GM18951 (cell line): ENCODE measurements at regions not wholly inside any gene's neighbourhood (a gene's known extent, or its start where the extent isn't known, plus 50 kb on each side); places are given as distances from the start of the nearest gene placed in this dataset.

ENCODE experiments used
- POLR2A ChIP-seq: IDR thresholded peaks from 4 replicates; pipeline ENCODE4 v1.6.1; 2011; ENCODE audit warnings: mild to moderate bottlenecking; ENCODE audit not compliant: insufficient read length, insufficient read depth; ENCODE audit errors: extremely low read depth
- in situ Hi-C: fragments of 300-500 bp; cut with MboI; formaldehyde crosslinking; loops from one replicate; pipeline ENCODE4 v1.12.0; 2022; ENCODE audit warnings: low sequenced_read_pairs, mixed read lengths, inconsistent platforms; ENCODE audit not compliant: unreplicated experiment

DNA sequence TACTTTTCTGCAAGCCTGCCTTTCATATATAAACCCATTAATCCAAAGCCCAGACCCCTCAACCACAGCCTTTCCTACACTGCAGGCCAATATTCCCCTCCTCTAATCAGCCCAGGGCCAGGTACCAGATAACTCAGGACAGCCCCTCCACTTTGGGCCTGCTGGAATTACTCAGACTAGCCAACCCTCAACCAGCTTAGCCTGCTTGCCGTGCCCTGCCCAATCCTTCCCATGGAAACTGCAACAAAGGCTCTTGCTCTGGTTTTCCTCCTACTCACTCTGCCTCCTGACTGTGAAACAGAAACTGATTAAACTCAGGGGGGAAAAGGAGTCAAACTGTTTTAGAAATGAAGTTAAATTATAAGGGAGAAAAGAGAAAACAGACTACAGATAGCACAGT lies 248.1 kb downstream of the KLF13 start:
- TF ChIP-seq POLR2A = no peak
- in situ Hi-C loops = no loop called here

DNA sequence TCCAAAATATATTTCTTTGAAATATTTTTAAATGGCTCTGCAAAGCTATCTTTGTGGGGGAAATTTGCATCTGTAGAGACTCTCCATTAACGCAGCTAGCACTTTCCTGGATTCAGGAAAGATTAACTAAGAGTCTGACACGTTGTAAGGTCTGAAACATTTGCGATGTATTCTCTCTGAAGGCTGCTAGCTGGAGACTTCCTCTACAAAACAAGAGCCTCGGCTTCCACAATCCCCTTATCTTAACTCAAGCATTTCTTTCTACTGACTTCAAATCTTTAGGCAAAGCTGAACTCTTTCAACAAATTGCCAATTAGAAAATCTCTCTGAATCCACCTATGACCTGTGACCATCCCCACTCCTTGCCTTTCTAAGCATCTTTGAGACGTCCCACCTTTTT lies 250.5 kb downstream of the KLF13 start:
- no peak for TF ChIP-seq POLR2A
- in situ Hi-C loops = no loop called here

DNA sequence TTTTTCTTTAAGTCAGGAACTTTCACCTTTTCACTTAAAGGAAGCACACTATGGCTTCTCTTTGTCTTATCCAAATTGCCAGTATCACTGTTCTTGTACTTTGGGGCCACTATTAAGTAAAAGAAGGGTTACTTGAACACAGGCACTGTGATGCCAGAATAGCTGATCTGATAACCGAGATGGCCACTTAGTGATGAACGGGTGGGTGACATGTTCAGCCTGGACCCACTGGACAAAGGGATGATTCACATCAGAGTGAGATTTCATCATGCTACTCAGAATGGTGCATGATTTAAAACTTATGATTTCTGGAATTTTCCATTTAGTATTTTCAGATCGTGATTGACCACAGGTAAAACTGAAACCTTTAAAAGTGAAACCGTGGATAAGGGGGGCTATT lies 252.6 kb downstream of the KLF13 start:
- no peak for TF ChIP-seq POLR2A
- in situ Hi-C loops = no loop called here

GRCh38 chr15:31579976-31580375 lies 253.3 kb downstream of the KLF13 start:
- in situ Hi-C loops = no loop called here
- no peak for TF ChIP-seq POLR2A

DNA sequence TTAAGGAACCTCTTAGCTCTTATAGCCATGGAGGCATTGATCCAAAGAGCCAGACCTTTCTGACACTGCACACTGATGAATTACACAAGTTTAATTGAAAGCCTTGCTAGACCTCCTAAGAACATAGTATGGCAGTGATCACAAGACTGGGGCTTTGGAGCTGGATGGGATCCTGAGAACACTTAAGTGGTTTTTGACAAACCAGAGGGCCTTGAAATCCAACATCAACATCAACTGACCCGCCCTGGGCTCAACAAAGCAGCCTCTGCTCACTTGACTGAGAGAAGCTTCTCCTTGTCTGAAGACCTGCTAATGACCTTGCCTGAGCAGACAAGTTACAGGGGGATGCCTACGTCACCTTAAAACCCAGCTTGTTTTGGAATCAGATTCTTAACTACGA lies 257.6 kb downstream of the KLF13 start:
- no peak for TF ChIP-seq POLR2A
- in situ Hi-C loops = no loop called here

DNA sequence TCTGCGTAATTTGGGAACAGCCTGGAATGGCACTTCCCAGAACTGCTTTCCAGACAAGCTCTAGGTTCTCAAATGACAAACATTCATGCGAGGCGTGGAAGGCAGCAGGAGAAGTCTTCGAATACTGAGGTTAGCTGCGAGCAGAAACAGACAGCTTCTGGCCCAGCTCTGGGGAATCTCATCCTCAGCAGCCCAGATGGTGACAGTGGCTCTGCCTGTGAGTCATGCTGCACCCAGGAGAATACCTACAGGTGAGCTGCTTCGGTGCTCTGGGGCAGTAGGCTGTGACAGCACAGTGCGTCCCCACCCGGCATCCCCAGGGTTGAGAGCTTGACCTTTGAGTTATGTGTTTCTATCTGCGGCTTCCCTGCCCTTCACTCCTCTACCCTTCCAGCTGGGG lies 258.6 kb downstream of the KLF13 start:
- in situ Hi-C loops = no loop called here
- no peak for TF ChIP-seq POLR2A

GRCh38 chr15:31586841-31587240 lies 260.2 kb downstream of the KLF13 start:
- TF ChIP-seq POLR2A = no peak
- in situ Hi-C loops = no loop called here

DNA sequence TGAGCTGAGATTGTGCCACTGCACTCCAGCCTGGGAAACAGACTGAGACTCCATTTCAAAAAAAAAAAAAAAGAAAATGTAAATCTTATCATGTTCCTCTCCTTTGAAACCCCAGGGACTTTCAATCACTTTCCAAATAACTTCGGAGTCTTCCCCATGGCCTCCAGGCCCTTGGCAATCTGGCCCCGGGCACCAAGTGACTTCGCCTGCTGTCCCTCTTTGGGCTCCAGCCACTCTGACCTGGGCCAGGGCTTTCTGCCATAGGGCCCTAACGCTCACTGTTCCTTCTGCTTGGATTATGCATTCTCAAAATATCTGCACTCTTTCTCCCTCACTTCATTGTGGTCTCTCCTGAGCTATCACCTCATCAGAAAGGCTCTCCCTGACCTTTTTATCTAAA lies 260.9 kb downstream of the KLF13 start:
- TF ChIP-seq POLR2A = no peak
- in situ Hi-C loops = no loop called here

- in situ Hi-C loops = no loop called here
- no peak for TF ChIP-seq POLR2A
Measured at GRCh38 chr15:31590609-31591008, 264.0 kb downstream of the KLF13 start.

DNA sequence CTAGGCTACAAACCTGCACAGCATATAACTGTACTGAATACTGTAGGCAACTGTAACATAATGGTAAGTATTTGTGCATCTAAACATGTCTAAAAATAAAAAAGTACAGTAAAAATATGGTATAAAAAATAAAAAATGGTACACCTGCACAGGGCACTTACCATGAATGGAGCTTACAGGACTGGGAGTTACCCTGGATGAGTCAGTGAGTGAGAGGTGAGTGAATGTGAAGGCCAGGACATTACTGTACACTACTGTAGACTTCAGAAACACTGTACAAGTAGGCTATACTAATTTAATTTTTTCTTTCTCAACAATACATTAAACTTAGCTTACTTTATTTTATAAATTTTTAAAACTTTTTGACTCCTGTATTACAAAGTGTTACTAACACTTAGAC lies 265.3 kb downstream of the KLF13 start:
- in situ Hi-C loops = no loop called here
- no peak for TF ChIP-seq POLR2A

DNA sequence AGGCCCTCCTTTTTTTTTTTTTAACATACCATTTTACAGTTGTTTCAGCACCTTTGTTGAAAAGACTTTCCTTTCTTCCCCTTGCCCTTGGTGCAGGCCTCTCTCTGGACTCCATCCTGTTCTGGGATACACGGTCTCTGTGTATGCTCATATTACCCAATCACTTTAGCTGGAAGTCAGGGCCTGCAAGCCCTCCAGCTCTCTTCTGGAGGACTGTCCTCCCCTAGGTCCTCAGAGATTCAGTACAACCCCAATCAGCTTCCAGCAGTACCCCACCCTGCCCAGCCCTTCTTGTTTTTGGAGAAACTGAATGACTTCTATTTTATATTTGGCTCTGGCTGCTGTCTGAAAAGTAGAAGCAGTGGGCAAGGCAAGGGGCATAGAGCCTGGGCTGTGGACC lies 270.8 kb downstream of the KLF13 start:
- TF ChIP-seq POLR2A = no peak
- in situ Hi-C loops = no loop called here

GRCh38 chr15:31598620-31599019 lies 272.0 kb downstream of the KLF13 start:
- in situ Hi-C loops = no loop called here
- no peak for TF ChIP-seq POLR2A

DNA sequence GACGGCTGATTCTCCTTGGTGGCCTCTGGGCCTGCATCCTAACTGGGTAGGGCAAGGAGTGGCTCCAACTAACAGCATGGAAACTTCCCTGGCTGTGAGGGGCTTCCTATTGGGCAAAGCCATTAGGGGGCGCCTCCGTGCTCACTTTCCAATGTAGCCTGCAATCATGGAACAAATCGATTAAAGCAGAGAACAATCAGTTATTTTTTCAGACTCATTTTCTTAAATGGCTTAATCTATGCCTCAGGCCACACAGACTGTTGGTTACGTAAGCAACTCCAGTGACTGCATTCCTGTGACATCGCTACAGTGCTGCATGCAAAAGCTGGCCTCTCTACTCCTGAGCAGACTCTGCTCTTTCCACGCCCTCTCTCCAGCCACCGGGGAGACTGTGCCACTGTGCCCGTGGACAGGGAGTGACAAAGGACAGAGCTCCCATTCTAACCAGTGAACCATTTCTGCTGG lies 278.9 kb downstream of the KLF13 start:
- in situ Hi-C loops = no loop called here
- TF ChIP-seq POLR2A = no peak

- in situ Hi-C loops = no loop called here
- TF ChIP-seq POLR2A = no peak
Measured at GRCh38 chr15:31606194-31606669, 279.6 kb downstream of the KLF13 start.

DNA sequence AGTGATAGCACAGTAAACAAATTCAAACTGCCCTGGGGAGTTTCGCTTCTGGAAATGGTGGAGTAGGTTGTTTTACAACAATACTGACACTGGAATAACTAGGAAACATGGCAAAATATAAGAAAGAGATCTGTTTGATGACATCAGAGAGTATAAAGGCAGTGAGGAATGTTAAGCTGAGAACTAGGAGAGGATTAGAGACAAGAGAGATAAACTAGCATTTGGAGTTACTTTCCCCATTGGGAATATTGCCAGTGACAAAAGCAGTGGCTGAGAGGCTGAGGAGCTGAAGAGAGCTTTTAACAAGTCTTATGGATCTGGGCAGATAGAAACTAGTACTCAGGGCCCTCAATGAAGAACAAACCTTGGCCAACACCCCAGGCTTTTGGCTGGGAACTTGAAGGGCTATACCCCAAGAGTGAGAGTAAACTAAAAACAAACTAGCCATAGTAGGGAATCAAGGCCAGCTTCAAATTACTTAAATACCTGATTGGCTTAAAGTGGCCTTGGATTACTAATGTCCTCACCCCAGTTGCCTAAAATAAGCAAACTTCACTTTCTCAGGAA lies 280.4 kb downstream of the KLF13 start:
- in situ Hi-C loops = no loop called here
- TF ChIP-seq POLR2A = no peak
